ENCODE measurements at regions not wholly inside any gene's neighbourhood (a gene's known extent, or its start where the extent isn't known, plus 50 kb on each side); places are given as distances from the start of the nearest gene placed in this dataset.

DNA sequence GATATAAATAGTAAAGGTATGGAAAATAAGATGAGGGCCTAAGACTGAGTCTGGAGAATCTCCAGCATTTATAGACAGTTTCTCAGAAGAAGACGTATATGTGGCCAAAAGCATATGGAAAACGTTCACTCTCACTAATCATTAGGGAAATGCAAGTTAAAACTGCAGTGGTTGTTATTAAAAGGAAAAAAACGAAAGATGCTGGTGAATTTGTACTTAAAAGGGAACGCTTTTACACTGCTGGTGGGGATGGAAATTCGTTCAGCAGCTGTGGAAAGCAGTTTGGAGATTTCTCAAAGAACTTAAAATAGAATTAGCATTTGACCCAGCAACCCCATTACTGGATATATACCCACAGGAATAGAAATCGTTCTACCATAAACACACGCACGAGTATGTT, 180.5 kb upstream of the CADM1 start:
- no peaks in the 10 kb centered on the region for H3K36me3 ChIP-seq (replicated peaks in 1 of 2; ENCODE audit: control insufficient read depth in 2 of 2, insufficient read depth in 2 of 2, low read length in 2 of 2)
- H3K23ac ChIP-seq (ENCODE audit: low read depth, low read length, poor library complexity): no peak overlapping the region
- H4K8ac ChIP-seq (ENCODE audit: low read depth, low read length): no peak overlapping the region
- no peak overlapping the region for H3K4me3 ChIP-seq (ENCODE audit: low read length in 2 of 2)
- H3K27ac ChIP-seq (replicated peaks; ENCODE audit: low read length): no peak overlapping the region
- H3K4ac ChIP-seq (ENCODE audit: low read length): no peak overlapping the region
- peaks cover 0 to 2% of the 10 kb centered on the region in 2 donors for H3K4me1 ChIP-seq (ENCODE audit: control insufficient read depth in 2 of 2, insufficient read depth in 1 of 2, low read depth in 1 of 2, low read length in 2 of 2)
- no peak overlapping the region for H3K9ac ChIP-seq (ENCODE audit: low read depth, low read length, poor library complexity)
- no peak overlapping the region for H2AK5ac ChIP-seq (ENCODE audit: low read depth, low read length)
- no peak overlapping the region for H2BK120ac ChIP-seq (ENCODE audit: low read depth, low read length)
- no CpG with 5 or more reads among the region's 8 CpGs for WGBS, 2 donors (ENCODE audit: extremely low coverage in 2 of 2, insufficient read length in 2 of 2, insufficient replicate concordance in 1 of 2)
- no peak overlapping the region for H4K91ac ChIP-seq (ENCODE audit: low read depth, low read length, poor library complexity)
- DNase-seq (ENCODE audit: low spot score): no peak
- H3K79me1 ChIP-seq (ENCODE audit: low read depth, low read length): no peaks in the 10 kb centered on the region
- H3K4me2 ChIP-seq (ENCODE audit: insufficient read depth, low read length, poor library complexity, severe bottlenecking): no peak overlapping the region
- no peaks in the 10 kb centered on the region for H3K9me3 ChIP-seq (replicated peaks in 1 of 2; ENCODE audit: control insufficient read depth in 2 of 2, insufficient read depth in 1 of 2, low read depth in 1 of 2, low read length in 2 of 2)
- H3K27me3 ChIP-seq (ENCODE audit: control insufficient read depth in 3 of 3, insufficient read depth in 3 of 3, low read depth in 1 of 3, low read length in 3 of 3): peaks cover 0 to 5% (median 0%) of the 10 kb centered on the region in 3 experiments
- H2AFZ ChIP-seq (ENCODE audit: low read length): no peak overlapping the region
- H2BK5ac ChIP-seq (ENCODE audit: low read length): no peak overlapping the region
- H2BK12ac ChIP-seq (ENCODE audit: low read length): no peak overlapping the region
- H3K14ac ChIP-seq (ENCODE audit: low read length): no peak overlapping the region
- no peak overlapping the region for H2BK15ac ChIP-seq (ENCODE audit: low read length)
- no peak overlapping the region for H3K18ac ChIP-seq (ENCODE audit: low read length)

DNA sequence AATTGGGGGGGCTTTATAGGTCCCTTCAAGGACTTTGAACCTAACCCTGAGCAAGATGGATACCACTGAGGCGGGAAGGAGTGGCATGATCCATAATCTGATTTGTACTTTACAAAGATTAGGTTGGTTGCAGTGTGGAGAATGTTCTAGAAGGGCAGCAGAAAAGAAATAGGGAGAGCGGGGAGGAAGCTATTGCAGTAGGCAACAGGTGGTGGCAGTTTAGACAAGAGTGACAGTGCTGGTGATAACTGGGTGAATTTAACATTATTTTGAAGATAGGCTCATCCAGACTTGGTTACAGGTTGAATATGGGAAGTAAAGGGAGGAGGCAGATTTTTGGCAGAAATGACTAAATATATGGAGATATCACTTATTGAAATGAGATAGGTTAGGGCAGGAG, 179.9 kb upstream of the CADM1 start:
- H3K27me3 ChIP-seq (ENCODE audit: control insufficient read depth in 3 of 3, insufficient read depth in 3 of 3, low read depth in 1 of 3, low read length in 3 of 3): peaks cover 0 to 5% (median 0%) of the 10 kb centered on the region in 3 experiments
- no peak overlapping the region for H2BK120ac ChIP-seq (ENCODE audit: low read depth, low read length)
- H3K27ac ChIP-seq (replicated peaks; ENCODE audit: low read length): no peak overlapping the region
- no peak overlapping the region for H3K4me3 ChIP-seq (ENCODE audit: low read length in 2 of 2)
- H3K9me3 ChIP-seq (replicated peaks in 1 of 2; ENCODE audit: control insufficient read depth in 2 of 2, insufficient read depth in 1 of 2, low read depth in 1 of 2, low read length in 2 of 2): no peaks in the 10 kb centered on the region
- H3K79me1 ChIP-seq (ENCODE audit: low read depth, low read length): no peaks in the 10 kb centered on the region
- WGBS, 2 donors (ENCODE audit: extremely low coverage in 2 of 2, insufficient read length in 2 of 2, insufficient replicate concordance in 1 of 2): no CpG with 5 or more reads among the region's 2 CpGs
- H3K4me1 ChIP-seq (ENCODE audit: control insufficient read depth in 2 of 2, insufficient read depth in 1 of 2, low read depth in 1 of 2, low read length in 2 of 2): peaks cover 0 to 4% of the 10 kb centered on the region in 2 donors
- no peak overlapping the region for H3K14ac ChIP-seq (ENCODE audit: low read length)
- H3K23ac ChIP-seq (ENCODE audit: low read depth, low read length, poor library complexity): no peak overlapping the region
- no peak overlapping the region for H2BK15ac ChIP-seq (ENCODE audit: low read length)
- DNase-seq (ENCODE audit: low spot score): no peak
- no peak overlapping the region for H3K9ac ChIP-seq (ENCODE audit: low read depth, low read length, poor library complexity)
- H2BK12ac ChIP-seq (ENCODE audit: low read length): no peak overlapping the region
- no peak overlapping the region for H4K8ac ChIP-seq (ENCODE audit: low read depth, low read length)
- H2BK5ac ChIP-seq (ENCODE audit: low read length): no peak overlapping the region
- H2AK5ac ChIP-seq (ENCODE audit: low read depth, low read length): no peak overlapping the region
- H3K18ac ChIP-seq (ENCODE audit: low read length): no peak overlapping the region
- H3K4me2 ChIP-seq (ENCODE audit: insufficient read depth, low read length, poor library complexity, severe bottlenecking): no peak overlapping the region
- no peak overlapping the region for H3K4ac ChIP-seq (ENCODE audit: low read length)
- no peak overlapping the region for H2AFZ ChIP-seq (ENCODE audit: low read length)
- no peaks in the 10 kb centered on the region for H3K36me3 ChIP-seq (replicated peaks in 1 of 2; ENCODE audit: control insufficient read depth in 2 of 2, insufficient read depth in 2 of 2, low read length in 2 of 2)
- H4K91ac ChIP-seq (ENCODE audit: low read depth, low read length, poor library complexity): no peak overlapping the region

DNA sequence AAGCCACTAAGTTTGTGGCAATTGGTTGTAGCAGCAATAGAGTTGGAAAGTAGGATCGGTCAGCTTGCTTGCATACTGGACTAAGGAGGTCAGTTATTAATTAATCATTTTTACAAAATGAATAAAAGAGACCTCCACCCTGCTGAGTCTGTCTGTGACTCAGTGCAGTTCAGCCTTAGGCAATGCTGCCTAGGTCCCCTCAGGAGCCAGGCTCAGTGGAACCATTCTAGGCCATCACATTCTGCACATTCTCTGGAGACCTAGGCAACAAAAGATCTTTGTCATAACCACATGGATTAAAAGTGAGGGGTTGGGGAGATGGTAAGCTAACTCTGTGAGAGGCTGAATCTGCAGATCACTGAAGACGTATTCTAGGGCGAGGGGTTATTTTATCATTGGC, 178.7 kb upstream of the CADM1 start:
- no peak overlapping the region for H3K4ac ChIP-seq (ENCODE audit: low read length)
- H2BK120ac ChIP-seq (ENCODE audit: low read depth, low read length): no peak overlapping the region
- no peak overlapping the region for H3K27ac ChIP-seq (replicated peaks; ENCODE audit: low read length)
- no peak for DNase-seq (ENCODE audit: low spot score)
- no peak overlapping the region for H4K91ac ChIP-seq (ENCODE audit: low read depth, low read length, poor library complexity)
- WGBS, 2 donors (ENCODE audit: extremely low coverage in 2 of 2, insufficient read length in 2 of 2, insufficient replicate concordance in 1 of 2): no CpG with 5 or more reads among the region's 3 CpGs
- H2BK12ac ChIP-seq (ENCODE audit: low read length): no peak overlapping the region
- no peaks in the 10 kb centered on the region for H3K79me1 ChIP-seq (ENCODE audit: low read depth, low read length)
- H3K14ac ChIP-seq (ENCODE audit: low read length): no peak overlapping the region
- H3K23ac ChIP-seq (ENCODE audit: low read depth, low read length, poor library complexity): no peak overlapping the region
- no peaks in the 10 kb centered on the region for H3K9me3 ChIP-seq (replicated peaks in 1 of 2; ENCODE audit: control insufficient read depth in 2 of 2, insufficient read depth in 1 of 2, low read depth in 1 of 2, low read length in 2 of 2)
- no peaks in the 10 kb centered on the region for H3K36me3 ChIP-seq (replicated peaks in 1 of 2; ENCODE audit: control insufficient read depth in 2 of 2, insufficient read depth in 2 of 2, low read length in 2 of 2)
- H2BK15ac ChIP-seq (ENCODE audit: low read length): no peak overlapping the region
- H3K18ac ChIP-seq (ENCODE audit: low read length): no peak overlapping the region
- no peak overlapping the region for H3K4me3 ChIP-seq (ENCODE audit: low read length in 2 of 2)
- H4K8ac ChIP-seq (ENCODE audit: low read depth, low read length): no peak overlapping the region
- no peak overlapping the region for H3K4me2 ChIP-seq (ENCODE audit: insufficient read depth, low read length, poor library complexity, severe bottlenecking)
- peaks cover 0 to 9% (median 0%) of the 10 kb centered on the region in 3 experiments for H3K27me3 ChIP-seq (ENCODE audit: control insufficient read depth in 3 of 3, insufficient read depth in 3 of 3, low read depth in 1 of 3, low read length in 3 of 3)
- no peak overlapping the region for H2AFZ ChIP-seq (ENCODE audit: low read length)
- peaks cover 0 to 6% of the 10 kb centered on the region in 2 donors for H3K4me1 ChIP-seq (ENCODE audit: control insufficient read depth in 2 of 2, insufficient read depth in 1 of 2, low read depth in 1 of 2, low read length in 2 of 2)
- no peak overlapping the region for H2BK5ac ChIP-seq (ENCODE audit: low read length)
- no peak overlapping the region for H2AK5ac ChIP-seq (ENCODE audit: low read depth, low read length)
- H3K9ac ChIP-seq (ENCODE audit: low read depth, low read length, poor library complexity): no peak overlapping the region

DNA sequence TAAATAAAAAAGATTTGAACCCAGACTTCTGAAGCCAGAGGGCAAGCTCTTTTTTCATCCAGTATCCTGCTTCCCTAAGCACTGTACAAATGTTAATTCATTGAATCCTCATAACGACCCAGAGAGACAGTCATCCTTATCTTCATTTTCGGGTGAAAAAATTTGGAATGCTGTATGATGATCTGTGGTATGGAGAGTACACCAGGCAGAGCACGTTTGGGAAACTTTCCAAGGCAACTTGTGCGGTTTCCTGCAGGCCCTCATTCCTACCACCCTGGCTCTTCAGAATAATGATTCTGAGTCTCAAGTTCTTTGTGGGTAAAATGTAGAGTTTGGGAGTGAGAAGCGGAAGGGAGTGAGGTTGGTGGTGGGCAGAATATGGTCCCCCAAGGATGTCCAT, 177.9 kb upstream of the CADM1 start:
- Histone ChIP-seq H3K36me3 (replicated peaks in 1 of 2; ENCODE audit: control insufficient read depth in 2 of 2, insufficient read depth in 2 of 2, low read length in 2 of 2) (no peaks in the 10 kb centered on the region), H3K4ac (ENCODE audit: low read length) (no peak overlapping the region), H2BK5ac (ENCODE audit: low read length) (no peak overlapping the region), H3K4me2 (ENCODE audit: insufficient read depth, low read length, poor library complexity, severe bottlenecking) (no peak overlapping the region), H2BK15ac (ENCODE audit: low read length) (no peak overlapping the region), H3K4me3 (ENCODE audit: low read length in 2 of 2) (no peak overlapping the region), H3K79me1 (ENCODE audit: low read depth, low read length) (no peaks in the 10 kb centered on the region), H2AFZ (ENCODE audit: low read length) (no peak overlapping the region), H3K14ac (ENCODE audit: low read length) (no peak overlapping the region), H3K27ac (replicated peaks; ENCODE audit: low read length) (no peak overlapping the region), H3K27me3 (ENCODE audit: control insufficient read depth in 3 of 3, insufficient read depth in 3 of 3, low read depth in 1 of 3, low read length in 3 of 3) (peaks cover 0 to 8% (median 0%) of the 10 kb centered on the region in 3 experiments), H4K91ac (ENCODE audit: low read depth, low read length, poor library complexity) (no peak overlapping the region), H2BK12ac (ENCODE audit: low read length) (no peak overlapping the region), H3K23ac (ENCODE audit: low read depth, low read length, poor library complexity) (no peak overlapping the region), H3K9me3 (replicated peaks in 1 of 2; ENCODE audit: control insufficient read depth in 2 of 2, insufficient read depth in 1 of 2, low read depth in 1 of 2, low read length in 2 of 2) (no peaks in the 10 kb centered on the region), H3K18ac (ENCODE audit: low read length) (no peak overlapping the region), H2AK5ac (ENCODE audit: low read depth, low read length) (no peak overlapping the region), H2BK120ac (ENCODE audit: low read depth, low read length) (no peak overlapping the region), H3K9ac (ENCODE audit: low read depth, low read length, poor library complexity) (no peak overlapping the region), H3K4me1 (ENCODE audit: control insufficient read depth in 2 of 2, insufficient read depth in 1 of 2, low read depth in 1 of 2, low read length in 2 of 2) (peaks cover 0 to 9% of the 10 kb centered on the region in 2 donors), H4K8ac (ENCODE audit: low read depth, low read length) (no peak overlapping the region)
- no peak for DNase-seq (ENCODE audit: low spot score)
- no CpG with 5 or more reads among the region's 5 CpGs for WGBS, 2 donors (ENCODE audit: extremely low coverage in 2 of 2, insufficient read length in 2 of 2, insufficient replicate concordance in 1 of 2)

Measured in neuronal stem cell (in vitro differentiated cells).